ENCODE measurements at regions not wholly inside any gene's neighbourhood (a gene's known extent, or its start where the extent isn't known, plus 50 kb on each side); places are given as distances from the start of the nearest gene placed in this dataset.

DNA sequence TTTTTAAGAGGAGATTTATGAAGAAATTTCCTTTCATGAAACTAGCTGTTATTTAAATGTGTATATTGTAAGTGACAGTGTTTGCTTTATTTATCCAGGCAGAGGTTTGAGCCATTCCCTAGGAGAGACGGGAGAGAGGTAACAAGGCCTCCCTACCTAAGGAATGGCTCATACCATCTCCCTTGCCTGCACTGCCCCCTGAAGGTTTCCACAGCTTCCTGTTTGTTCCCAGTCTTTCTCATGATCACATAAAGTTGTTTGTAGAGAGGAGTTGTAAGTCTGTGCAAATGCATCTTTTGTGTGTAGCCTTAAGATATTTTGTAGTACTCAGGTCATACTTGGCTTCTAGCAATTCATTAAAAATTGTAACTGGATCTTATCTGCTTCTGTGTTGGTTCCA lies 1504.5 kb upstream of the PCDH10 start:
- TF ChIP-seq ZNF202 (tag by site-specific recombination; IDR thresholded peaks at IDR 0.05; ENCODE audit: borderline replicate concordance) (no peak), ZNF768 (tag by site-specific recombination; IDR thresholded peaks at IDR 0.05) (no peak), ZNF350 (tag by site-specific recombination; IDR thresholded peaks at IDR 0.05) (no peak), ZNF624 (tag by site-specific recombination; IDR thresholded peaks at IDR 0.05) (no peak), BCL11A (tag by site-specific recombination; IDR thresholded peaks at IDR 0.05; ENCODE audit: low read depth) (no peak), ZNF2 (tag by site-specific recombination; IDR thresholded peaks at IDR 0.05) (no peak), HOXA7 (CRISPR knock-in tag; IDR thresholded peaks at IDR 0.05; ENCODE audit: borderline replicate concordance) (no peak)
- TF ChIP-seq, protein P1, sequence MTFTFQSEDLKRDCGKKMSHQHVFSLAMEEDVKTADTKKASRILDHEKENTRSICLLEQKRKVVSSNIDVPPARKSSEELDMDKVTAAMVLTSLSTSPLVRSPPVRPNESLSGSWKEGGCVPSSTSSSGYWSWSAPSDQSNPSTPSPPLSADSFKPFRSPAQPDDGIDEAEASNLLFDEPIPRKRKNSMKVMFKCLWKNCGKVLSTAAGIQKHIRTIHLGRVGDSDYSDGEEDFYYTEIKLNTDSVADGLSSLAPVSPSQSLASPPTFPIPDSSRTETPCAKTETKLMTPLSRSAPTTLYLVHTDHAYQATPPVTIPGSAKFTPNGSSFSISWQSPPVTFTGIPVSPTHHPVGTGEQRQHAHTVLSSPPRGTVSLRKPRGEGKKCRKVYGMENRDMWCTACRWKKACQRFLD (tag by site-specific recombination; IDR thresholded peaks at IDR 0.05): no peak
- TF ChIP-seq, protein P2, sequence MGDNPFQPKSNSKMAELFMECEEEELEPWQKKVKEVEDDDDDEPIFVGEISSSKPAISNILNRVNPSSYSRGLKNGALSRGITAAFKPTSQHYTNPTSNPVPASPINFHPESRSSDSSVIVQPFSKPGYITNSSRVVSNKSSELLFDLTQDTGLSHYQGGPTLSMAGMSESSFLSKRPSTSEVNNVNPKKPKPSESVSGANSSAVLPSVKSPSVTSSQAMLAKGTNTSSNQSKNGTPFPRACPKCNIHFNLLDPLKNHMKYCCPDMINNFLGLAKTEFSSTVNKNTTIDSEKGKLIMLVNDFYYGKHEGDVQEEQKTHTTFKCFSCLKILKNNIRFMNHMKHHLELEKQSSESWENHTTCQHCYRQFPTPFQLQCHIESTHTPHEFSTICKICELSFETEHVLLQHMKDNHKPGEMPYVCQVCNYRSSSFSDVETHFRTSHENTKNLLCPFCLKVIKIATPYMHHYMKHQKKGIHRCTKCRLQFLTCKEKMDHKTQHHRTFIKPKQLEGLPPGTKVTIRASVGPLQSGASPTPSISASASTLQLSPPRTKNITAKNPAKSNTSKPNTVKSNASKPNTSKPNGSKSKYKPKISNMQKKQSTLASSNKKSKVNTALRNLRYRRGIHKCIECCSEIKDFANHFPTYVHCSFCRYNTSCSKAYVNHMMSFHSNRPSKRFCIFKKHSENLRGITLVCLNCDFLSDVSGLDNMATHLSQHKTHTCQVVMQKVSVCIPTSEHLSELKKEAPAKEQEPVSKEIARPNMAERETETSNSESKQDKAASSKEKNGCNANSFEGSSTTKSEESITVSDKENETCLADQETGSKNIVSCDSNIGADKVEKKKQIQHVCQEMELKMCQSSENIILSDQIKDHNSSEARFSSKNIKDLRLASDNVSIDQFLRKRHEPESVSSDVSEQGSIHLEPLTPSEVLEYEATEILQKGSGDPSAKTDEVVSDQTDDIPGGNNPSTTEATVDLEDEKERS (tag by site-specific recombination; IDR thresholded peaks at IDR 0.05): no peak
- TF ChIP-seq, protein P3, sequence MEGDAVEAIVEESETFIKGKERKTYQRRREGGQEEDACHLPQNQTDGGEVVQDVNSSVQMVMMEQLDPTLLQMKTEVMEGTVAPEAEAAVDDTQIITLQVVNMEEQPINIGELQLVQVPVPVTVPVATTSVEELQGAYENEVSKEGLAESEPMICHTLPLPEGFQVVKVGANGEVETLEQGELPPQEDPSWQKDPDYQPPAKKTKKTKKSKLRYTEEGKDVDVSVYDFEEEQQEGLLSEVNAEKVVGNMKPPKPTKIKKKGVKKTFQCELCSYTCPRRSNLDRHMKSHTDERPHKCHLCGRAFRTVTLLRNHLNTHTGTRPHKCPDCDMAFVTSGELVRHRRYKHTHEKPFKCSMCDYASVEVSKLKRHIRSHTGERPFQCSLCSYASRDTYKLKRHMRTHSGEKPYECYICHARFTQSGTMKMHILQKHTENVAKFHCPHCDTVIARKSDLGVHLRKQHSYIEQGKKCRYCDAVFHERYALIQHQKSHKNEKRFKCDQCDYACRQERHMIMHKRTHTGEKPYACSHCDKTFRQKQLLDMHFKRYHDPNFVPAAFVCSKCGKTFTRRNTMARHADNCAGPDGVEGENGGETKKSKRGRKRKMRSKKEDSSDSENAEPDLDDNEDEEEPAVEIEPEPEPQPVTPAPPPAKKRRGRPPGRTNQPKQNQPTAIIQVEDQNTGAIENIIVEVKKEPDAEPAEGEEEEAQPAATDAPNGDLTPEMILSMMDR (tag by site-specific recombination; IDR thresholded peaks at IDR 0.05): no peak
- TF ChIP-seq, protein P4, sequence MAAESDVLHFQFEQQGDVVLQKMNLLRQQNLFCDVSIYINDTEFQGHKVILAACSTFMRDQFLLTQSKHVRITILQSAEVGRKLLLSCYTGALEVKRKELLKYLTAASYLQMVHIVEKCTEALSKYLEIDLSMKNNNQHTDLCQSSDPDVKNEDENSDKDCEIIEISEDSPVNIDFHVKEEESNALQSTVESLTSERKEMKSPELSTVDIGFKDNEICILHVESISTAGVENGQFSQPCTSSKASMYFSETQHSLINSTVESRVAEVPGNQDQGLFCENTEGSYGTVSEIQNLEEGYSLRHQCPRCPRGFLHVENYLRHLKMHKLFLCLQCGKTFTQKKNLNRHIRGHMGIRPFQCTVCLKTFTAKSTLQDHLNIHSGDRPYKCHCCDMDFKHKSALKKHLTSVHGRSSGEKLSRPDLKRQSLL (tag by site-specific recombination; IDR thresholded peaks at IDR 0.05): no peak

All from HEK293 (cell line).